ENCODE measurements at regions not wholly inside any gene's neighbourhood (a gene's known extent, or its start where the extent isn't known, plus 50 kb on each side); places are given as distances from the start of the nearest gene placed in this dataset.

GRCh38 chr3:152126260-152126659 is 142.5 kb upstream of the MBNL1 start:
- Mint-ChIP-seq H3K36me3 (ENCODE audit: insufficient read depth in 1 of 3, low read depth in 3 of 3) (no peaks in the 10 kb centered on the region), H3K4me3 (no peak overlapping the region), H3K9me3 (no peaks in the 10 kb centered on the region), H3K27ac (no peak overlapping the region), H3K4me1 (no peaks in the 10 kb centered on the region), H3K27me3 (ENCODE audit: low read depth) (no peaks in the 10 kb centered on the region)
- H2BK5ac ChIP-seq (ENCODE audit: insufficient read length, low read length): no peak overlapping the region
- H3K79me1 ChIP-seq (ENCODE audit: insufficient read depth, low read depth, low read length, poor library complexity, severe bottlenecking): no peaks in the 10 kb centered on the region
- no peak overlapping the region for H3K27ac ChIP-seq (ENCODE audit: insufficient read length, low read depth, low read length)
- no peaks in the 10 kb centered on the region for H4K20me1 ChIP-seq (ENCODE audit: control insufficient read depth, insufficient read depth, insufficient read length)
- H4K8ac ChIP-seq (replicated peaks; ENCODE audit: insufficient read length, low read depth, low read length): no peak overlapping the region
- no peak overlapping the region for H4K5ac ChIP-seq (ENCODE audit: insufficient read length, low read depth, low read length)
- H3K56ac ChIP-seq (ENCODE audit: insufficient read length, low read depth, low read length): no peak overlapping the region
- no peak overlapping the region for H2AFZ ChIP-seq (ENCODE audit: low read length)
- no peak overlapping the region for H3K23ac ChIP-seq (ENCODE audit: insufficient read length, low read depth, low read length)
- H3K9me3 ChIP-seq (ENCODE audit: control insufficient read depth, low read depth, low read length): no peaks in the 10 kb centered on the region
- DNase-seq: no peak
- no peak overlapping the region for H3K14ac ChIP-seq (ENCODE audit: insufficient read depth, low read length)
- H3K4me1 ChIP-seq (ENCODE audit: insufficient read depth, low read length): no peaks in the 10 kb centered on the region
- no peak overlapping the region for H2BK12ac ChIP-seq (ENCODE audit: insufficient read length, low read depth, low read length)
- H3K9ac ChIP-seq (ENCODE audit: extremely low read depth, insufficient read length, low read length): no peak overlapping the region
- no peak overlapping the region for H3K4ac ChIP-seq (ENCODE audit: low read depth, low read length)
- H2BK120ac ChIP-seq (ENCODE audit: low read depth, low read length, poor library complexity, severe bottlenecking): no peak overlapping the region
- no peak overlapping the region for H3T11ph ChIP-seq (ENCODE audit: low read length)
- no peaks in the 10 kb centered on the region for H3K79me2 ChIP-seq (ENCODE audit: insufficient read depth, low read length)
- no peak overlapping the region for H4K91ac ChIP-seq (ENCODE audit: insufficient read length, low read depth, low read length)
- no peak overlapping the region for H2AK5ac ChIP-seq (ENCODE audit: insufficient read length, low read length)
- H3K23me2 ChIP-seq (ENCODE audit: insufficient read length, low read depth, low read length, poor library complexity, severe bottlenecking): no peaks in the 10 kb centered on the region
- no peak overlapping the region for H3K4me2 ChIP-seq (ENCODE audit: insufficient read depth, insufficient read length, low read length)
- TF ChIP-seq CTCF (conservative IDR thresholded peaks at IDR 0.05): no peak
- no peak overlapping the region for H2BK20ac ChIP-seq (ENCODE audit: low read depth, low read length, poor library complexity, severe bottlenecking)
- no peaks in the 10 kb centered on the region for H3K27me3 ChIP-seq (ENCODE audit: insufficient read depth, low read length)
- no peak overlapping the region for H3K18ac ChIP-seq (ENCODE audit: insufficient read length, low read depth, low read length)
- H2BK15ac ChIP-seq (ENCODE audit: low read depth, low read length): no peak overlapping the region
- WGBS (ENCODE audit: extremely low coverage, insufficient read length, low lambda C conversion rate): no CpG with 5 or more reads among the region's 2 CpGs

Measured in H9 (cell line).